Ovary (tissue), 7 donors: ENCODE measurements at regions not wholly inside any gene's neighbourhood (a gene's known extent, or its start where the extent isn't known, plus 50 kb on each side); places are given as distances from the start of the nearest gene placed in this dataset.

Experiments used
- DNase-seq, 5 donors: peaks; one replicate each; pipeline ENCODE4 v3.0.0-alpha.2; 2019 to 2020
- H3K27ac ChIP-seq, 2 donors: fragments of 200-600 bp; one replicate each; pipeline versions ENCODE4 v1.5.1 to v1.8.0; 2019 to 2022
- H3K27me3 ChIP-seq: fragments of 200-600 bp; one replicate; pipeline ENCODE4 v1.8.0; 2022
- H3K36me3 ChIP-seq: fragments of 200-600 bp; sonication (generic); one replicate; pipeline ENCODE4 v1.5.1; 2019
- H3K4me1 ChIP-seq: one replicate; pipeline ENCODE4 v1.8.1; 2013; ENCODE audit warnings: mild to moderate bottlenecking, moderate library complexity; ENCODE audit not compliant: insufficient read depth
- H3K4me3 ChIP-seq: fragments of 200-600 bp; sonication (generic); one replicate; pipeline ENCODE4 v1.5.1; 2017
- H3K9me3 ChIP-seq, 2 donors: fragments of 200-600 bp in 1 of 2; sonication (generic) in 1 of 2; one replicate each; pipeline versions ENCODE4 v1.5.1 to v1.8.1; 2013 to 2019; ENCODE audit warnings: mild to moderate bottlenecking in 1 of 2, moderate library complexity in 1 of 2
- EP300 ChIP-seq: sonication (generic); formaldehyde crosslinking; IDR thresholded peaks from one replicate; pipeline ENCODE4 v1.6.1; 2017; ENCODE audit warnings: antibody characterized with exemption
- POLR2A ChIP-seq: fragments of 450-650 bp; IDR thresholded peaks from one replicate; pipeline ENCODE4 v1.6.1; 2017; ENCODE audit warnings: antibody characterized with exemption, mild to moderate bottlenecking, moderate library complexity
- WGBS, 3 donors: extraction: QIAGEN DNeasy Blood & Tissue Kit in 1 of 3; methylation state at CpG; one replicate each; pipeline versions ENCODE4 v1.1.5 to v1.1.7; 2013 to 2017; 5-methylcytosine and 5-hydroxymethylcytosine counted together
- intact Hi-C, 4 donors: fragments of 100-400 bp; cut with DNase I; formaldehyde crosslinking; loops; one replicate each; pipeline versions ENCODE4 v1.11.0 to v1.15.1; 2022 to 2023
- TF ChIP-seq, protein P1 (sequence below), 3 donors: fragments of 450-650 bp in 2 of 3; fragments of 200-600 bp in 1 of 3; IDR thresholded peaks; one replicate each; pipeline versions ENCODE4 v1.5.1 to v1.8.0; 2016 to 2022; ENCODE audit warnings: antibody characterized with exemption in 3 of 3, mild to moderate bottlenecking in 1 of 3
- donor health status: DM: no; HTN: no; CAD: no; lungs with moderate emphysema.
- donor health status: DM: no; HTN: no; CAD: no.
- donor health status: Bipolar disorder and iron deficiency.
- donor health status: DM: no; HTN: no; CAD: no.
- donor health status: DM: yes; HTN: yes; CAD: no.

- no peak for DNase-seq
- H3K4me1 ChIP-seq: no peaks in the 10 kb centered on the region
- no peaks in the 10 kb centered on the region for H3K9me3 ChIP-seq
- H3K27me3 ChIP-seq: no peaks in the 10 kb centered on the region
- 64 to 82% (median 78%) methylated on average over 3 of the region's 3 CpGs for WGBS, 3 donors
- H3K27ac ChIP-seq: no peak overlapping the region
- no peaks in the 10 kb centered on the region for H3K36me3 ChIP-seq
- intact Hi-C loops: no loop called here
- H3K4me3 ChIP-seq: no peak overlapping the region
- TF ChIP-seq POLR2A: no peak
- TF ChIP-seq EP300: no peak
- TF ChIP-seq, protein P1, sequence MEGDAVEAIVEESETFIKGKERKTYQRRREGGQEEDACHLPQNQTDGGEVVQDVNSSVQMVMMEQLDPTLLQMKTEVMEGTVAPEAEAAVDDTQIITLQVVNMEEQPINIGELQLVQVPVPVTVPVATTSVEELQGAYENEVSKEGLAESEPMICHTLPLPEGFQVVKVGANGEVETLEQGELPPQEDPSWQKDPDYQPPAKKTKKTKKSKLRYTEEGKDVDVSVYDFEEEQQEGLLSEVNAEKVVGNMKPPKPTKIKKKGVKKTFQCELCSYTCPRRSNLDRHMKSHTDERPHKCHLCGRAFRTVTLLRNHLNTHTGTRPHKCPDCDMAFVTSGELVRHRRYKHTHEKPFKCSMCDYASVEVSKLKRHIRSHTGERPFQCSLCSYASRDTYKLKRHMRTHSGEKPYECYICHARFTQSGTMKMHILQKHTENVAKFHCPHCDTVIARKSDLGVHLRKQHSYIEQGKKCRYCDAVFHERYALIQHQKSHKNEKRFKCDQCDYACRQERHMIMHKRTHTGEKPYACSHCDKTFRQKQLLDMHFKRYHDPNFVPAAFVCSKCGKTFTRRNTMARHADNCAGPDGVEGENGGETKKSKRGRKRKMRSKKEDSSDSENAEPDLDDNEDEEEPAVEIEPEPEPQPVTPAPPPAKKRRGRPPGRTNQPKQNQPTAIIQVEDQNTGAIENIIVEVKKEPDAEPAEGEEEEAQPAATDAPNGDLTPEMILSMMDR (IDR thresholded peaks at IDR 0.05): no peak
These were observed 51.7 kb upstream of the FBXL17 start for GRCh38 chr5:108433600-108433999.

DNA sequence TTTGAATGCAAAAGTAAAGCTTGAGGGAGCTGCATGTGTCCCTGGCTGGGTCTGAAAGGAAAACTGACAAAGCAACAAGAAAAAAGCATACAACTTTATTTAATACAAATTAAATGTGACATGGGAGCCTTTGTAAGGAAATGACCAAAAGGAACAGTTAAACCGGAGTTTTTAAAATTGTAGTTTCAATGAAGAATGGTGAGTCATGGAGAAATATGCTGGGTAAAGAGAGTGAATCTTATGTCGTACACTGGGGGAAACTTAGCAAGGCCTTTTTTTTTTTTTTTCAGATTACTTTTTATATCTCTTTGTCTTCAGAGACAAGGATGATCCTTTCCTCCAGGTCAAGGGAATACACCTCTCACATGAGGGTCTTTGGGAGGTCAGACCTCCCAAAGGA lies 50.1 kb upstream of the FBXL17 start:
- Histone ChIP-seq H3K4me1 (no peaks in the 10 kb centered on the region), H3K9me3 (no peaks in the 10 kb centered on the region), H3K4me3 (no peak overlapping the region), H3K36me3 (no peaks in the 10 kb centered on the region), H3K27me3 (no peaks in the 10 kb centered on the region), H3K27ac (no peak overlapping the region)
- intact Hi-C loops: no loop called here
- no peak for DNase-seq
- WGBS, 3 donors: 68 to 70% (median 68%) methylated on average over 2 of the region's 2 CpGs
- TF ChIP-seq POLR2A: no peak
- TF ChIP-seq, protein P1 (IDR thresholded peaks at IDR 0.05): no peak
- no peak for TF ChIP-seq EP300
